Activated CD8-positive, alpha-beta memory T cell treated with anti-CD3 and anti-CD28 coated beads, Interleukin-2, amount 50 U/mL, for 24 hours (primary cell): ENCODE measurements at regions not wholly inside any gene's neighbourhood (a gene's known extent, or its start where the extent isn't known, plus 50 kb on each side); places are given as distances from the start of the nearest gene placed in this dataset.
"Not testable (repeated sequence)": the region's sequence is repeated elsewhere in the genome, so short reads cannot be mapped to it uniquely, and the experiment has no call there.

ENCODE experiments used
- DNase-seq: peaks from one replicate; pipeline ENCODE4 v3.0.0-alpha.2; 2020; ENCODE audit errors: extremely low read depth

DNA sequence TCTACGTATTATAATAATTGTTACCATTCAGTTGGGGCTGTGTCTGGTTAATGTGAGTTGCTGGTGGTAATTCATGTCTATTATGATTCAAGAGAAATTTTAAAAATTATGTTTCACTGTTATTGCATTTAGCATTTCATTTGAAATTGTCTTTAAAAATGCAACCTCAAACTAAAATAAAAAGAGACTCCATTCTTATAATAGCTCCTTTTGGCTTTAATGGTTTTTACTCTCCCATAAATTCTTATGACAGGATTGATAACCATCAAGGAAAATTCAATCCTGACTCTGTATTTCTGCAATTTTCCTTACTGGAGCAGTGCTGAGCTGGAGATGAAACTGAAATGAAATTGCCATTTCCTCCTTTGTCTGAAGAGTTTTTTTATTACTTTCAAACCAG is 262.7 kb downstream of the REEP3 start:
- no peak for DNase-seq

DNA sequence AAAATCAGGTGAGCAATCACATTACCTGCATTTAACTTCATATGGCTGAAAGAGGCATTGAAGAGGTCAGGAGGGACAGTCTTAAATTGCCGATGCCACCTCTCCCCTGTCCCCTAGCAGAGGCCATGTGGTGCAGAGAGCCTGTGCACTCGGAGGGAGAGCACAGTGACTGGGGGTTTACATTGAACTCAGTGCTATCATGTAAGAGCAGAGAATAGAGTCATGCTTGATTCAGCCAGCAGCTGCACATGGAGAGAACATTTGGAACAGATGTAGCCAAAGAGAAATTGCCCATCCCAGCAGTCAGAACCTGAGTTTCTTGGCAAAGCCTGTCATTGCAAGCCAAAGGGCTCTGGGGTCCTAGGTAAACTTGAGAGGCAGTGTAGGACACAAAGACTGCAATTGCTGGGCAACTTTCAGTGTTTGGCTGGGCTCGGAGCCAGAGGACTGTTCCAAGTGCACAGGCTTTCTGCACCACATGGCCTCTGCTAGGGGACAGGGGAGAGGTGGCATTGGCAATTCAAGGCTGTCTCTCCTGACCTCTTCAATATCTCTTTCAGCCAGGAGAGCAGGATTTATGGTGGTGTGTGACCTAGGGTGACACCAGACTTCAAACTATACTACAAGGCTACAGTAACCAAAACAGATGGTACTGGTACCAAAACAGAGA is 267.1 kb downstream of the REEP3 start:
- no peak for DNase-seq

DNA sequence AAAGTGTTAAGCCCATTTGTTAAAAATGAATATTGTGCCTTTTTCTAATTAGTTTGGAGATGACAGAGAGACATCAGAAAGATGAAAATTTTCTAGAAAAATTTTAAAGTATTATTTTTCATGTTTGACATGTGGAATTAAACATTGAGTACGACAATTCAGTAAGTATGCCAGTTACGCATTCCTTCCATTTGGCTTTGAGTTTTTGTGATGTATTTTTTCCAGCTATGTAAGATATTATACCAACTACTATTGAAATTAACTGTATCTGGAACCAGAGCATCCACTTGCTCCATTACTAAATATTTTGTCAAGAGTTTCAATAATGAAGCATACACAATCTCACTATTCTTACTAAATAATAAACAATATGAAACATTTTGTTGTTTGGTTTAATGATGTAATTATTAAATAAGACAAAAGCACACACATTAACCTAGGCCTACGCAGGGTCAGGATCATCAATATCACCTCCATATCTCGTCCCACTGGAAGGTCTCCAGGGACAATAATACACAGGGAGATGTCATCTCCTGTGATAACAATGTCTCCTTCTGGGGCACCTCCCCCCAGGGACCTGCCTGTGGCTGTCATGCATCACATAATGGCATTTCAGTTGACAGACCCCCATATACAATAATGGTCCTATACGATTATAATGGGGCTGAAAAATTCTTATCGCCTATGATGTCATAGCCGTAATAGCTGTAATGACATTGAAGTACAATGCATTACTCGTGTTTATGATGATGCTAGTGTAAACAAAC is 274.1 kb downstream of the REEP3 start:
- no peak for DNase-seq

DNA sequence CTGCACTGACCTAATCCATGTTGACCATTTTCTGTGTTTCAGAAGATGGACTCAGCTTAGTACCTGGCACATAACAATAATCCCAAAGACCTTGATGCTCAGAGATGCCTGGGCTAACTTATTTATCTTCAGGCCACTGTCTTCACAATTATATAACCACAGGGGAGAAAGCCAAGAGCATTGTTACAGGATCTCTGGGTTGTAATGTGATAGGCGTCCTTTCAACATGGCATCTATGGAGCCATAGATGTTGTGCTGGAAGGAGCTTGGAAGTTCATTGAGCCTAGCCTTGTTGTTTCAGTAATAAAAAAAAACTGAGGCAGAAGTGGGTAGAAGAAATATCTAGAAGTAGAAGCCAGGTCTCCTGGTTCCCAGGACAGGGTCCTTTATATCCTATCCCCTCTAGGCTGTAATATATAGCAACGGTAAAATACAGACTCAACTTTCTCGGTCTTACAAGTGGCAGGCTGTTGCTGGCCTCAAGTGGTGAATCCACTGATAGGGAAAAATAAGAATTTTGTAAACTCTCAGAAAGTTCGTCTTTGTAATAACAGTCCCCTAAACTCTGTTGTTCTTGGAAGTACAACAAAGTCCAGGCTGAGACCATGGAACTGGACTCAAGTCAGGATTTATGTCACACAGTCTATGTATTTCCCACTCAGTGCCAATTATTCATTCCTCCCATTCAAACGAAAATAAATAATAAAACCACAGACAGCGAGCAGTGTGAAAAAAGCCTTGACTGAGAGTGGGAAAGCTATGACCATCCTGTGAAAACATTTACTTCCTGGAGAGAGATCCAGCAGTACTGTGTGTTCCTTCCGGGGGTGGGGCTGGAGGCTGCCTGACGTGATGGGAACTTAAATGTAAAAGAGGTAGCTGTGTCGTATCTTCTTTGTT is 277.6 kb downstream of the REEP3 start:
- no peak for DNase-seq

DNA sequence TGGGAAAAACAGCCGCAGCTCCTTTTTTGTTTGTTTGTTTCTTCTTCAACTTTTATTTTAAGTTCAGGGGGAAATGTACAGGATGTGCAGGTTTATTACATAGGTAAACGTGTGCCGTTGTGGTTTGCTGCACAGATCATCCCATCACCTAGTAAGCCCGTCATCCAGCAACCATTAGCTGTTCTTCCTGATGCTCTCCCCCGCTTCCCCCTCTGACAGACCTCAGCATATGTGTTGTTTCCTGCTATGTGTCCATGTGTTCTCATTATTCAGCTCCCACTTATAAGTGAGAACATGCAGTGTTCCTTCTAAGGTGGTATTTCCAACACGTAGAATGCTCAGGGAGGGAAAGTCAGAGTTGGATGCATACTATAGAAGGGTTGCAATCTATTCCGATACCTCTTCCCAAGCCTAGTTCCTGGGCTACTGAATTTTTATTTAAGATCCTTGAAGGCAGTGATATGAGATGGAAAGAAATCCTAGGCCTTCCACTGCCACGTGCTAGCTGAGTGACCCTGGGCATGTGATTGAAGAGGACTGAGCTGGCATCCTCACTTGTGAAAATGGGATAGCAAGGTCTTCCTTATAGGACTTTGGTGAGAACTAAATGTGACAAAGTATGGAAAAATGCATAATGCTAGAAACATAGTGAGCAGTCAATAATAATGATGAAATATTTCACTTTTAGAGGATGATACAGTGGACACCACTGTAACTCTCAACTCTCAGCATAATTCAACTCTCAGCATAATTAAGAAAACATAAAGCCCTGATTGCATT is 278.5 kb downstream of the REEP3 start:
- no peak for DNase-seq

DNA sequence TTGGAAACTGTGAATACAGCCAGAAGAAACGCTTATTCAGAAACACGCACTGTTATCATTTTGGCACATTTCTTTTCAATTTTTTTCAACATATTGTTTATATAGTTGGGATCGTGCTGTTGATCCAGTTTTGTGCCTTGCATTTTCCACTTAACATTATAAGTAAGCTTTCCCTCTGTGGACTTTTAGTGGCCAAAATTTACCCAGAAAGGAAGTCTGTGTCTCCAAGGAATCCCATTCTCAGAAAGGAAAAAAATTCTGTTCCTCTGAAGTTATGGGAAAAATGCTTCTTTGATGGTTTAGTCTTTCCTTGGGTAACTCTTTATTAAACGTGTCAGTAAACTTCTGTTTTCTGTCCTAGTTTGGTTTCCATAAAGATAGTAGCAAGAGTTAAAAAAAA is 280.0 kb downstream of the REEP3 start:
- no peak for DNase-seq

DNA sequence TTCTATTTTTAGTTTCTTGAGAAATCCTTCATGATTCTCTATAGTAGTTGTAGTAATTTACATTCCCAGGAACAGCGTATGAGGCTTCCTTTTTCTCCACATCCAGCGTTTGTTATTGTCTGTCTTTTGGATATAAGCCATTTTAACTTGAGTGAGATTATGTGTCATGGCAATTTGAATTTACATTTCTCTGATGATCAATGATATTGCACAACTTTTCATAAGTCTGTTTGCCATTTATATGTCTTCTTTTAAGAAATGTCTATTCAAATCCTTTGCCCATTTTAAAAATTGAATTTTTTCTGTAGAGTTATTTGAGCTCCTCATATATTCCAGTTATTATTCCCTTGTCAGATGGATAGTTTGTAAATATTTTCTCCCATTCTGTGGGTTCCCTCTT is 285.1 kb downstream of the REEP3 start:
- DNase-seq = no peak

DNA sequence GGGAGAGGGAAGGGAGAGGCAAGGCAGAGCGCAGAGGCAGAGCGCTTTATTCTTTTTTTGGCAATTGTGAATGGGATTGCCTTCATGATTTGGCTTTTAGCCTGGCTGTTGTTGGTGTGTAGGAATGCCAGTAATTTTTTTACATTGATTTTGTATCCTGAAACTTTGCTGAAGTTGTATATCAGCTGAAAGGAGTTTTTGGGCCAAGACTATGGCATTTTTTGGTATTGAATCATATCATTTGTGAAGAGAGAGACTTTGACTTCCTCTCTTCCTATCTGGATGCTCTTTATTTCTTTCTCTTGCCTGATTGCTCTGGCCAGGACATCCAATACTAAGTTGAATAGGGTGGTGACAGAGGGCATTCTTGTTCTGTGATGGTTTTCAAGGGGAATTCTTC is 291.3 kb downstream of the REEP3 start:
- no peak for DNase-seq

DNA sequence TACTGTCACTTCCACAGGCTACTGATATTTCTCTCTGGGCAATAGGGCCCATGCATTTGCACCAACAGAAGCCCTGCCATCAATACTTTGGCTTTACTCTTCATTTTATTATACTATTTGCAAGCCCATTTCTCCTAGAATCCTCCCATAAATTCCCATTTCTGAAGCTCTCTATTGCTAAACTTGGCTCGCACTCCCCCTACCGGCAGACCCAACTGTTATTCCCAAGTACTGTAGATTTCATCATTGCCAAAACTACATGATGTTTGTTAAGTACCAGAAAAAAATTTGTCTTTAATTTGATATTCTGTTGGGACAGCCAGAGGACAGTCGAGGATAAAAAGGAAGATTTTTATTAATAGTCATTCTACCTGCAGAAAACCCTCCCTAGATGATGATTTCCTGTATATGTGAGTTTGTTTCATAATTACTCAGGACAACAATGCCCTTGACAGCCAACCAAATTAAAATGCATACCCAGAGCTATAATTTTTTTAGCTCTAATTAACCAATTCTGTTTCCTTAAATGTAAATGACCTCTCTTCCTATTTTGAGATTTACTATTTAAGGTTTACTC is 298.6 kb downstream of the REEP3 start:
- DNase-seq = no peak

DNA sequence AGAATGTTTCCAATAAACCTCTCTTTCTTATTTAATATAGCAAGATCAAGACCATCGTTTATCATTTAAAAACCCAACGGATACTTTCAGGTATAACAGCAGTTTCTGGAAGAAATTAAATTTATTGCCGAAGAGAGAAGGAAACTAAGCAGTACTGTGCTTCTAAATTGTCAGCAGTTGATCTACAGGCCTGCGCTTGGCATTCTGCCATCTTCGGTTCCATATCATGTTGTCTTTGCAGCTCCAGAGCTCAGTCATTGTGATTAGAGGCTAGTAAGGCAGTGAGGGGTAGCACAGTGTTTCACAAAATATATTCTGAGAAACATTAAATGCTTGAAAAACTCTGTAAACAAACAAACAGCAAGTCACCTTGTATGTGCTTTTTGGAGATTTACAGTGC is 301.3 kb downstream of the REEP3 start:
- no peak for DNase-seq

DNA sequence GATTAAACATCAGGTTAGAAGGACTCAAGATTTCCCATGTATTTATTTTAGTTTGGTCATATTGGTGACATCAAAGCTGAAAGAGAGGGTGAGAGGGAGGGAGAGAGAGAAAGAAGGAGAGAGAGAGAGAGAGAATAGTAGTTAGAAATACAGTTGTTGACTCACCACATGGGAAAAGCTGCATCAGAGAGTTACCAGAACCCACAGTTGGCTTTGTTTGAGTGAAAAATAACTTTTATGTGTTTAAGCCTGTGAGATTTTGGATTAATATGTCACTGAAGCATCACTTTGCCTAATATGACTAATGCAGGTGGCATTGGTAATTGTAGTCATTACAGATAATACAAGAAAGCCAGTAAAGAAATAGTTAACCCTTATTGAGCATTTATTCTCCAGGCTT is 303.9 kb downstream of the REEP3 start:
- no peak for DNase-seq

DNA sequence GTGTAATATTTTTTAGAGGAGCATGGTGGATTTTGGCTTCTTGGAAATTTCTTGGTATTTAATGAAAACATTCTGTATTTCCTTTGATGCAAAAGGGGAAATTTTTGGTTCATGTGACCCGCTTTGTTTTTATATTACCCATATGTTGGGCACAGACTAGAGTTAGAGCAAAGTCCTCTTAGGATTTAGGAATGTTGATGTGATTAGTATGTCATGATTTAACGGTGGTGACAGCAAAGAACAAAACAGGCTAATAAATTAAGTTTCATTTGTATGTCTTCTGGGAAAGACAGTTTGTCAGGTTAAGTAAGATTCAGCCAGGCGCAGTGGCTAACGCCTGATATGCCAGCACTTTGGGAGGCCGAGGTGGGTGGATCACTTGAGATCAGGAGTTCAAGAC is 304.6 kb downstream of the REEP3 start:
- no peak for DNase-seq

DNA sequence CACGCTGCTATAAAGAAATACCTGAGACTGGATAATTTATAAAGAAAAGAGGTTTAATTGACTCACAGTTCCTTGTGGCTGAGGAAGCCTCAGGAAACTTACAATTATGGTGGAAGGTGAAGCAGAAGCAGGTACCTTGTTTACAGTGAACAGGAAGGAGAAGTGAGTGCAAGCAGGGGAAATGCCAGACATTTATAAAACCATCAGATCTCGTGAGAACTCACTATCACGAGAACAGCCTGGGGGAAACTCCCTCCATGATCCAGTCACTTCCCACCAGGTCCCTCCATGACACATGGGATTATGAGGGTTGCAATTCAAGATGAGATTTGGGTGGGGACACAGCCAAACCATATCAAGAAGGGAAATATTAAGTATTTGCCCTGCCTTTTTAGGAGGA is 305.8 kb downstream of the REEP3 start:
- DNase-seq = not testable (repeated sequence)

DNA sequence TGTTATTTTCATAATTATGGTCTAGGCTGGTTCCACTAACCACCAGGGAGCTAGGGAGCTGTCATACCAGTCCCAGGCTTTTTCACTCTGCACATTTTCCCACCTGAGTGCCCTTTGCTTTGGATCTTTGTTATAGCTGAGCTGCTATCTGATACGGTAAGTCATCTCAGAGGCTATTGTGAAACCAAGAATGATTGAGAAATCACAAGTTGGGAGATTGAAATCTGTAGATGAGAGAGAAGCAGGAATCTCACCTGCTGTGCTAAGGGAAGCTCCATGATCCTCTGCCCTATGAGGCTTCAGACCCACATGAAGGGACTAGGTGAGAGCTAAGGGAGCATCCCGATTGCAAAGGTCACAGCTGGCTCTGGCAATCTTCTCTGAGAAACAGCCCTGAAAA is 307.8 kb downstream of the REEP3 start:
- no peak for DNase-seq

DNA sequence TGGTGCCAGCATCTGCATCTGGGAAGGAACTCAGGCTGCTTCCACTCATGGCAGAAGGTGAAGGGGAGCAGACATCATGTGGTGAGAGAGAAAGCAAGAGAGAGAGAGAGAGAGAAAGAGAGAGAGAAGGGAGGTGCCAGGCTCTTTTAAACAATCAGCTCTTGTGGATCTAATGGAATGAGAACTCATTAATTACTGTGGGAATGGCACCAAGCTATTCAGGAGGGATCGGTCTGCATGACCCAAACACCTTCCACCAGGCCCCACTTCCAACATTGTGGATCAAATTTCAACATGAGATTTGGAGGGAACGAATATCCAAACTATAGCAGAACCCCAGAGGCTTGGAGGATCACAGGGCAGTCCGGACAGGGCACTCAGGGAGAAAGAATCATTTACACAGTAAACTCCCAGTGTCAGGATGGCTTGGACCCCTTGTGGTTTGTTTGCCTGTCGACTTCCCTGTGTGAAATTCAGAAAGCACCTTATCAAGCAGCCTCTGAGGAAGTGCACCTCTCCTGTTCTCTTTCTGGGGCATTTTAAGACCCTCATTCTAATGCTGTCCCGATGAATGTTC is 308.5 kb downstream of the REEP3 start:
- DNase-seq = no peak

DNA sequence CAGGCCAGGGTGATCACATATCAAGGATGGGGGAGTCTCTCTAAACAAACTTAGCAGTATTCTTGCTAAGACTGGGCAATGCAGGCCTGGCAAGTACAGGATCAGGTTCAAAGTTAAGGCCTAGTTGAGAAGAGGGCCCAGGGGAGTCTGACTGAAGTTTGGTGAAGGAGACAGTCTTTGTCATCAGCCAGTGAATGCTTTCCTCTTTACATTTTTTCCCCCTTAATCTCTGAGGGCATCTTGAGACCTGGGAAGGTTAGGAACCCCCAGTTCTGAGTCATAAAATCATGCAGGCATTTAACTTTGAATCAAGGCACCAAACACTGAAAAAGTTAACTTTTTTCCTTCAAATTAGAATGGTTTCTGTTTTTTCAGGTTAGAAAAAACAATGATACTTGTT is 311.5 kb downstream of the REEP3 start:
- DNase-seq = no peak

DNA sequence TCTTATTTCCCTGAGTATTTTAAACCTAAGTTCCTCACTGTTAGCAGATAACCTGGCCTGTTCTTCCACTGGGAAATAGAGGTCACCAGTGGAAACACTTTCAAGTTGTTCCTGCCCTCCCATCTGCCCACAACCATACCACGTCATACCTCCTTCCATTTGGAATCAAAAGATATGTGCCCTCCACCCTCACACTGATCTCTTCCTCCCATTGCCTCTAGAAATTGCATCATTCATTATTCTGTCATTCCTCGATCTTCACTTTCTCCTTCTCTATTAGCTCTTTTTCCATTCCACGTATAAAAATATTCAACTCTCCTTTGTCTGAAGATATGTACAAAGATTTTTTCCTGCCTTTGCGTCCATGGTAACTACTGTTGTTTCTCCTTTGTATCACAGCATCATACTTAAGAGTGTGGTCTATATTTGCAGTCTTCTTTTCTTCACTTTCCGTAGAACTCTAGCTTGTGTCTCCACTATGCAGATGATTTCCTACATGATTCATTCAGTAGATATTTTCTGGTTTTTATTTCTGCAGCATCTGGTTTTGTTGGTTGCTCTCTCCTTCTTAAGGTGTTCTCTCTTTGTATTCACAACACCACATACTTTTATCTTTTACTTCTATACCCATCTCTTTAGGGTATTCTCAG is 312.3 kb downstream of the REEP3 start:
- no peak for DNase-seq

DNA sequence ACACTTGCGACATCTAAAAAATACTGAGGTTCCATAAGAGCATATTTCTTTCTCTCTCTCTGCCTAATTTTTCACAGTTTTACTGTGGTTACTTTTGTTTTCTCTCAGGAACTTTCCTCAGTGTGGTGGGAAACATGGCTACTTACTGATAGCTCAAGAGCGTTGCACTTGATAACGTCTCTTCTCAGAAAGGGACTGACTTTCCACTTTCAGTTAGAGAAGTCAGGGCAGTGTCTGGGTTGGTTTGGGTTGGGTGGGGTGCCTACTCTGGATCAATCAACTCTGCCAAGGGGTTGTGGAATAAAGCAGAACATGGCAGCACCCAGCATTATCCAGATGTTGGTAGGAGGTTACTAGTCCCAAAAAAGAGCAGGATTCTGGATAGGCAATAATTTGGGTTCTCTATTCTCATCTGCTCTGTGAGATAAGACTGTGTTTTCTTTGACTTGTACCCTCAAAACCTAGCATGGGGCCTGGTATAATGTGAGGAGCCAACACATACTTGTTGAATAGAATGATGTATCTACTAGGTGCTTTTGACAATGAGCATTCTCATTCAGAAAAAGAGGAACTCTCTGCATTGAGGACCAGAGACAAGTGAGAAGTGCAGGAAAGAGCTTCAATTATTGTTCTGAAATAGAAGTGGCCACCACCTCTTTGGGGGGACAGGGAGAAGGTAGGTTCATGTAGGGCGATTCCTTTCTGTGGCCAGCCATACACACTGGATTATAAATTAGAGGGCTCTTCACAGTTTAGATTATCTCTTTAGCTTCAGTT is 315.7 kb downstream of the REEP3 start:
- DNase-seq = no peak

DNA sequence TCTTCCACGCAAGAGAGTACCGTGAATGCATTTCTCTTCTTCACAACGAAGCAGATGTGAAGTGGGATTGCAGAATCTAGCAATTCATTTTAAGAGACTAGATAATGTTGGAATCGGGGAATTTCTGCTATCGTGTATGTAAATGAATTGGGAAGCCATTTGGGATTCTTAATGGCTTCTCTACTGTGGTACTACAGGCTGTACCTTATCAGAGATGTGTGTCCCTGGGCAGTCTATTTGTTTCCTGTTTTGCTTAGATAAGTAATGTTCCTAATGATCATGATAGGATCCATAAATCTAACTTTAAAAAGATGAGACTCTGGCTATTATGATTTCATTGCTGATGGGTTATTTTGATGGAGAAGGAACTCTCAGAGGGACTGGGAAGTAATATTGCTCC is 320.6 kb downstream of the REEP3 start:
- DNase-seq = no peak

DNA sequence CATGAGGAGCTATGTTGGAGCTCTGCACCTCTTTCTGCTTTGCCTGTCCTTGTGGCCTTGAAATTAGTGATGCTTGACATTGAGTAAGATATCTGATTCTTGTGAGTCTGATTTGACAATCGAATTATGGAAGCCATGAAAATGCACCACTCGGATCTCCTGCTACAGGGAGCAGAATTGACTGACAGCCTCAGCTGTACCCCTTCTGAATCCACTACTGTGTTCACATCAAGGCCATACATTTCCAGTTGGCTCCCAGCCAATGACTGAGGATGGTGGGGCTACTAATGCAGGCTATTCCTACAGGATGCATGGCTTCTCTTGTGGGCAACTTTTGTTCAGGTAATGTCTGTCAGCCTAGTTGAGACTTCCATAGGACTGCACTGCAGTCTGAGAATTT is 321.9 kb downstream of the REEP3 start:
- DNase-seq = no peak
